Renal cortex interstitium (tissue), 11 donors: ENCODE measurements at regions not wholly inside any gene's neighbourhood (a gene's known extent, or its start where the extent isn't known, plus 50 kb on each side); places are given as distances from the start of the nearest gene placed in this dataset.
A peak's percentile ranks its signal among the peaks of the same experiment; 100 is the strongest.
"Not testable (repeated sequence)": the region's sequence is repeated elsewhere in the genome, so short reads cannot be mapped to it uniquely, and the experiment has no call there.

Experiments used
- DNase-seq, 11 donors: peaks; one replicate each; pipeline ENCODE4 v3.0.0-alpha.2; 2013; ENCODE audit warnings: low read depth in 9 of 11, low spot score in 4 of 11; ENCODE audit errors: extremely low read depth in 1 of 11

GRCh38 chr9:85173967-85174366 lies 504.4 kb downstream of the NTRK2 start:
- no peak for DNase-seq

GRCh38 chr9:85172001-85172978 lies 502.8 kb downstream of the NTRK2 start:
- no peak for DNase-seq

- DNase-seq, result no peak
These were observed 501.6 kb downstream of the NTRK2 start for GRCh38 chr9:85171163-85171562.

- no peak for DNase-seq
These were observed 498.9 kb downstream of the NTRK2 start for GRCh38 chr9:85168412-85168811.

- DNase-seq, result no peak
These were observed 497.6 kb downstream of the NTRK2 start for GRCh38 chr9:85167146-85167545.

GRCh38 chr9:85163825-85164224 lies 494.3 kb downstream of the NTRK2 start:
- no peak for DNase-seq

GRCh38 chr9:85163415-85163814 lies 493.9 kb downstream of the NTRK2 start:
- DNase-seq, result no peak

GRCh38 chr9:85162822-85163221 lies 493.3 kb downstream of the NTRK2 start:
- DNase-seq, result no peak

GRCh38 chr9:85160944-85161343 lies 491.4 kb downstream of the NTRK2 start:
- not testable (repeated sequence) for DNase-seq

GRCh38 chr9:85158512-85158911 lies 489.0 kb downstream of the NTRK2 start:
- no peak for DNase-seq

GRCh38 chr9:85157772-85158171 lies 488.2 kb downstream of the NTRK2 start:
- no peak for DNase-seq

- no peak for DNase-seq
These were observed 487.1 kb downstream of the NTRK2 start for GRCh38 chr9:85156652-85157051.

- DNase-seq, result no peak
These were observed 485.8 kb downstream of the NTRK2 start for GRCh38 chr9:85155352-85155751.

GRCh38 chr9:85151741-85152140 lies 482.2 kb downstream of the NTRK2 start:
- DNase-seq, result no peak

GRCh38 chr9:85151162-85151561 lies 481.6 kb downstream of the NTRK2 start:
- DNase-seq, result peak in 5 of 11 donors; percentile 30 to 59 (median 55)

GRCh38 chr9:85147046-85147640 lies 477.6 kb downstream of the NTRK2 start:
- no peak for DNase-seq

GRCh38 chr9:85142968-85143367 lies 473.4 kb downstream of the NTRK2 start:
- no peak for DNase-seq

GRCh38 chr9:85142496-85142911 lies 473.0 kb downstream of the NTRK2 start:
- DNase-seq, result no peak

- no peak for DNase-seq
These were observed 468.2 kb downstream of the NTRK2 start for GRCh38 chr9:85137696-85138095.

GRCh38 chr9:85136987-85137386 lies 467.5 kb downstream of the NTRK2 start:
- DNase-seq, result no peak
